ENCODE measurements at regions not wholly inside any gene's neighbourhood (a gene's known extent, or its start where the extent isn't known, plus 50 kb on each side); places are given as distances from the start of the nearest gene placed in this dataset.

GRCh38 chr1:29395736-29396437, 159.6 kb downstream of the PTPRU start:
- POLR2A ChIA-PET = interaction anchor here (1.0 kb wide), 1 partner anchor 8 kb away, joined by 3 read pairs; no protein-coding TSS in a partner anchor

GRCh38 chr1:29394521-29395225, 158.4 kb downstream of the PTPRU start:
- no peak for DNase-seq (ENCODE audit: extremely low spot score)
- POLR2A ChIA-PET = no interaction called here
- TF ChIP-seq TARDBP (IDR thresholded peaks at IDR 0.05) (no peak), BHLHE40 (IDR thresholded peaks at IDR 0.05; ENCODE audit: borderline replicate concordance) (no peak), FOXA1 (IDR thresholded peaks at IDR 0.05) (no peak), CTBP1 (IDR thresholded peaks at IDR 0.05; ENCODE audit: borderline replicate concordance) (no peak), SP1 (IDR thresholded peaks at IDR 0.05) (no peak), FOXK2 (IDR thresholded peaks at IDR 0.05) (no peak), L3MBTL2 (conservative IDR thresholded peaks at IDR 0.05) (no peak), HDGF (IDR thresholded peaks at IDR 0.05; ENCODE audit: borderline replicate concordance) (no peak), PKNOX1 (IDR thresholded peaks at IDR 0.05) (no peak), ZNF384 (IDR thresholded peaks at IDR 0.05) (no peak), ELF4 (IDR thresholded peaks at IDR 0.05) (no peak), ARNT (IDR thresholded peaks at IDR 0.05) (no peak), FOXM1 (IDR thresholded peaks at IDR 0.05; ENCODE audit: borderline replicate concordance) (no peak), NFRKB (IDR thresholded peaks at IDR 0.05) (no peak), SUZ12 (IDR thresholded peaks at IDR 0.05) (no peak), LEF1 (IDR thresholded peaks at IDR 0.05; ENCODE audit: borderline replicate concordance) (no peak)
- CTCF ChIA-PET = interaction anchor here (0.9 kb wide), 1 partner anchor 10 kb away, joined by 4 read pairs; no protein-coding TSS in a partner anchor

More at GRCh38 chr1:29395736-29396437, 159.6 kb downstream of the PTPRU start:
- CTCF ChIA-PET = interaction anchor here (0.6 to 1.3 kb wide), 4 partner anchors 11 to 1941 kb away, joined by 3 to 5 read pairs (median 4); no protein-coding TSS in a partner anchor
- no peak for DNase-seq (ENCODE audit: extremely low spot score)
- TF ChIP-seq HDGF (IDR thresholded peaks at IDR 0.05; ENCODE audit: borderline replicate concordance) (no peak), PKNOX1 (IDR thresholded peaks at IDR 0.05) (no peak), NFRKB (IDR thresholded peaks at IDR 0.05) (no peak), ARNT (IDR thresholded peaks at IDR 0.05) (no peak), BHLHE40 (IDR thresholded peaks at IDR 0.05; ENCODE audit: borderline replicate concordance) (no peak), FOXM1 (IDR thresholded peaks at IDR 0.05; ENCODE audit: borderline replicate concordance) (no peak), ELF4 (IDR thresholded peaks at IDR 0.05) (no peak)

GRCh38 chr1:29393451-29393826, 157.1 kb downstream of the PTPRU start:
- ChIA-PET POLR2A (no interaction called here), CTCF (no interaction called here)
- TF ChIP-seq HDGF (IDR thresholded peaks at IDR 0.05; ENCODE audit: borderline replicate concordance) (no peak), FOXK2 (IDR thresholded peaks at IDR 0.05) (no peak)
- DNase-seq (ENCODE audit: extremely low spot score) = no peak

GRCh38 chr1:29392486-29393450, 156.4 kb downstream of the PTPRU start:
- CTCF ChIA-PET = interaction anchor here (0.6 kb wide), 1 partner anchor 13 kb away, joined by 3 read pairs; no protein-coding TSS in a partner anchor
- DNase-seq (ENCODE audit: extremely low spot score) = no peak
- TF ChIP-seq SP1 (IDR thresholded peaks at IDR 0.05) (no peak), PKNOX1 (IDR thresholded peaks at IDR 0.05) (no peak), FOXK2 (IDR thresholded peaks at IDR 0.05) (no peak), ZNF384 (IDR thresholded peaks at IDR 0.05) (no peak), LEF1 (IDR thresholded peaks at IDR 0.05; ENCODE audit: borderline replicate concordance) (no peak), FOXM1 (IDR thresholded peaks at IDR 0.05; ENCODE audit: borderline replicate concordance) (no peak), BHLHE40 (IDR thresholded peaks at IDR 0.05; ENCODE audit: borderline replicate concordance) (no peak), HDGF (IDR thresholded peaks at IDR 0.05; ENCODE audit: borderline replicate concordance) (no peak), ELF4 (IDR thresholded peaks at IDR 0.05) (no peak), SUZ12 (IDR thresholded peaks at IDR 0.05) (no peak), L3MBTL2 (conservative IDR thresholded peaks at IDR 0.05) (no peak), FOXA1 (IDR thresholded peaks at IDR 0.05) (no peak), TARDBP (IDR thresholded peaks at IDR 0.05) (no peak), CTBP1 (IDR thresholded peaks at IDR 0.05; ENCODE audit: borderline replicate concordance) (no peak), NFRKB (IDR thresholded peaks at IDR 0.05) (no peak), ARNT (IDR thresholded peaks at IDR 0.05) (no peak)
- POLR2A ChIA-PET = no interaction called here

- POLR2A ChIA-PET = no interaction called here
Observed at GRCh38 chr1:29392036-29392435, 155.7 kb downstream of the PTPRU start.

More at GRCh38 chr1:29392036-29392435, 155.7 kb downstream of the PTPRU start:
- DNase-seq (ENCODE audit: extremely low spot score) = no peak
- TF ChIP-seq L3MBTL2 (conservative IDR thresholded peaks at IDR 0.05) (no peak), TARDBP (IDR thresholded peaks at IDR 0.05) (no peak), BHLHE40 (IDR thresholded peaks at IDR 0.05; ENCODE audit: borderline replicate concordance) (no peak), FOXM1 (IDR thresholded peaks at IDR 0.05; ENCODE audit: borderline replicate concordance) (no peak), ARNT (IDR thresholded peaks at IDR 0.05) (no peak), SP1 (IDR thresholded peaks at IDR 0.05) (no peak), SUZ12 (IDR thresholded peaks at IDR 0.05) (no peak), CTBP1 (IDR thresholded peaks at IDR 0.05; ENCODE audit: borderline replicate concordance) (no peak), ZNF384 (IDR thresholded peaks at IDR 0.05) (no peak), FOXK2 (IDR thresholded peaks at IDR 0.05) (no peak), NFRKB (IDR thresholded peaks at IDR 0.05) (no peak), PKNOX1 (IDR thresholded peaks at IDR 0.05) (no peak), FOXA1 (IDR thresholded peaks at IDR 0.05) (no peak), ELF4 (IDR thresholded peaks at IDR 0.05) (no peak), LEF1 (IDR thresholded peaks at IDR 0.05; ENCODE audit: borderline replicate concordance) (no peak)
- CTCF ChIA-PET = interaction anchor here (0.6 kb wide), 2 partner anchors 14 to 69 kb away, joined by 3 read pairs; no protein-coding TSS in a partner anchor
